K562 (cell line): ENCODE measurements at regions not wholly inside any gene's neighbourhood (a gene's known extent, or its start where the extent isn't known, plus 50 kb on each side); places are given as distances from the start of the nearest gene placed in this dataset.

Source experiments
- ATAC-seq: fragments of 200-7000 bp; cut with Tn5 transposase; 3 replicates; pipeline ENCODE4 v1.9.1; 2020; ENCODE audit warnings: moderate library complexity
- BruUV-seq: library from RNA; stranded (reverse); fragments of 400-500 nt; replicated peaks from 2 replicates; lab custom pipeline; 2021; lab: Mats Ljungman, UMichigan
- CTCF ChIA-PET: fragments of 300-600 bp; formaldehyde crosslinking; extraction: SDS; loops from one replicate; lab custom pipeline; 2021; ENCODE audit warnings: low intra/inter-chr PET ratio; lab: Yijun Ruan, JAX
- POLR2A ChIA-PET: fragments of 300-600, 350-650 bp; sonication (Branson Sonifier 250); formaldehyde crosslinking; extraction: SDS; loops from one replicate; lab custom pipeline; 2021; ENCODE audit warnings: antibody characterized with exemption, inconsistent platforms; lab: Yijun Ruan, JAX
- DNase-seq, 4 experiments: peaks; one replicate each; pipeline versions ENCODE4 v3.0.0 to v3.0.0-alpha.2; 2011 to 2018; ENCODE audit warnings: low spot score in 3 of 4, mixed read lengths in 3 of 4; ENCODE audit errors: extremely low read depth in 1 of 4
- FAIRE-seq: peaks from 2 replicates; lab custom pipeline; 2011; peaks lifted over from hg19 to GRCh38; lab: Jason Lieb, UNC
- H2AFZ ChIP-seq: 2 replicates; pipeline ENCODE4 v1.6.0; 2011; ENCODE audit warnings: low read depth, low read length, control low read depth, inconsistent platforms
- H3K27ac ChIP-seq: fragments of 200-600 bp; 3 replicates; pipeline ENCODE4 v1.8.0; 2011; ENCODE audit warnings: low read depth, mild to moderate bottlenecking, control low read depth, inconsistent platforms, low read length, moderate library complexity, mixed read lengths; ENCODE audit errors: extremely low read depth
- H3K27me3 ChIP-seq, 2 experiments: fragments of 300-600 bp in 1 of 2; 2 replicates in 1 of 2; 3 replicates in 1 of 2; pipeline versions ENCODE4 v1.6.0 to v1.8.0; 2011; ENCODE audit warnings: inconsistent platforms in 2 of 2, low read length in 2 of 2, mild to moderate bottlenecking in 1 of 2, mixed read lengths in 1 of 2, moderate library complexity in 1 of 2; ENCODE audit not compliant: control insufficient read depth in 2 of 2, insufficient read depth in 2 of 2
- H3K36me3 ChIP-seq: fragments of 300-600 bp; 3 replicates; pipeline ENCODE4 v1.8.0; 2011; ENCODE audit warnings: mild to moderate bottlenecking, low read length, inconsistent platforms; ENCODE audit not compliant: control insufficient read depth, insufficient read depth
- H3K4me1 ChIP-seq, 2 experiments: fragments of 200-600 bp in 1 of 2; replicated peaks in 1 of 2; 2 replicates in 1 of 2; 3 replicates in 1 of 2; pipeline versions ENCODE4 v1.5.1 to v1.8.0; 2011; ENCODE audit warnings: inconsistent platforms in 2 of 2, low read length in 2 of 2, mild to moderate bottlenecking in 1 of 2, mixed read lengths in 1 of 2, moderate library complexity in 1 of 2; ENCODE audit not compliant: control insufficient read depth in 2 of 2, insufficient read depth in 2 of 2
- H3K4me2 ChIP-seq: 2 replicates; pipeline ENCODE4 v1.6.1; 2011; ENCODE audit warnings: low read length, control low read depth, inconsistent platforms, mixed read lengths; ENCODE audit not compliant: insufficient read depth
- H3K4me3 ChIP-seq: fragments of 200-600 bp; sonication (generic), shearing (Covaris generic); 2 replicates; pipeline ENCODE4 v1.5.1; 2016; ENCODE audit warnings: control low read depth, inconsistent platforms
- H3K79me2 ChIP-seq: fragments of 200-600 bp; 3 replicates; pipeline ENCODE4 v1.8.0; 2011; ENCODE audit warnings: low read length, inconsistent platforms; ENCODE audit not compliant: control insufficient read depth, insufficient read depth
- H3K9ac ChIP-seq, 2 experiments: 2 replicates each; pipeline versions ENCODE4 v1.6.0 to v1.6.1; 2011; ENCODE audit warnings: low read depth in 2 of 2, low read length in 2 of 2, control low read depth in 1 of 2, inconsistent platforms in 1 of 2, mild to moderate bottlenecking in 1 of 2, mixed read lengths in 1 of 2; ENCODE audit not compliant: insufficient read depth in 1 of 2
- H3K9me1 ChIP-seq: one replicate; pipeline ENCODE4 v1.6.0; 2011; ENCODE audit warnings: inconsistent platforms, mild to moderate bottlenecking, low read length, moderate library complexity; ENCODE audit not compliant: control insufficient read depth, insufficient read depth
- H3K9me3 ChIP-seq: replicated peaks from 2 replicates; pipeline ENCODE4 v1.5.1; 2011; ENCODE audit warnings: low read depth, low read length, inconsistent platforms; ENCODE audit not compliant: control insufficient read depth, insufficient read depth
- H4K20me1 ChIP-seq: replicated peaks from 2 replicates; pipeline ENCODE4 v1.6.1; 2011; ENCODE audit warnings: low read length, inconsistent platforms, mixed read lengths; ENCODE audit not compliant: control insufficient read depth, insufficient read depth
- ATF3 ChIP-seq, 2 experiments: fragments of 450-650 bp in 1 of 2; sonication (generic) in 1 of 2; formaldehyde crosslinking in 1 of 2; IDR thresholded peaks in 1 of 2; conservative IDR thresholded peaks in 1 of 2; 2 replicates each; pipeline versions ENCODE4 v1.6.1 to v1.8.1; 2016 to 2023; ENCODE audit warnings: mild to moderate bottlenecking in 2 of 2, moderate library complexity in 2 of 2, inconsistent platforms in 1 of 2, missing genetic modification reagents in 1 of 2
- GTF2A2 ChIP-seq: IDR thresholded peaks from 2 replicates; pipeline ENCODE4 v1.6.1; 2016; ENCODE audit warnings: mild to moderate bottlenecking, missing genetic modification characterization, missing compliant biosample characterization
- HNRNPH1 ChIP-seq: fragments of 200-400 bp; formaldehyde crosslinking; optimal IDR thresholded peaks from 2 replicates; pipeline ENCODE3; 2017; ENCODE audit warnings: low read depth, mild to moderate bottlenecking, low read length, moderate library complexity
- KLF16 ChIP-seq: IDR thresholded peaks from 2 replicates; pipeline ENCODE4 v1.6.1; 2016; ENCODE audit warnings: antibody characterized with exemption
- PREB ChIP-seq: sonication (generic); formaldehyde crosslinking; IDR thresholded peaks from 2 replicates; pipeline ENCODE4 v1.8.1; 2023; ENCODE audit warnings: mild to moderate bottlenecking, missing genetic modification reagents
- RBM34 ChIP-seq: fragments of 200-400 bp; formaldehyde crosslinking; IDR thresholded peaks from 2 replicates; pipeline ENCODE4 v1.6.1; 2018; ENCODE audit warnings: low read length, borderline replicate concordance; ENCODE audit not compliant: insufficient read depth
- SUPT5H ChIP-seq: fragments of 450-650 bp; IDR thresholded peaks from 2 replicates; pipeline ENCODE4 v1.6.1; 2016
- TRIM25 ChIP-seq: fragments of 450-650 bp; IDR thresholded peaks from 2 replicates; pipeline ENCODE4 v1.7.0; 2016; ENCODE audit warnings: borderline replicate concordance
- ZNF124 ChIP-seq: sonication (generic); formaldehyde crosslinking; IDR thresholded peaks from 2 replicates; pipeline ENCODE4 v1.8.1; 2022; ENCODE audit warnings: missing genetic modification reagents
- ZNF212 ChIP-seq: fragments of 450-650 bp; formaldehyde crosslinking; IDR thresholded peaks from 2 replicates; pipeline ENCODE4 v1.4.0; 2020; ENCODE audit warnings: mild to moderate bottlenecking
- ZNF280A ChIP-seq: fragments of 450-650 bp; IDR thresholded peaks from 2 replicates; pipeline ENCODE4 v1.6.1; 2018; ENCODE audit warnings: mild to moderate bottlenecking, low read depth; ENCODE audit not compliant: partially characterized antibody
- ZNF316 ChIP-seq: fragments of 450-650 bp; IDR thresholded peaks from 2 replicates; pipeline ENCODE4 v1.6.1; 2016
- WGBS: fragments of 100-300 bp; shearing (Covaris generic); methylation state at CpG from one replicate; pipeline ENCODE4 v1.1.6; 2016; ENCODE audit warnings: low coverage, mixed read lengths; ENCODE audit not compliant: insufficient coverage; ENCODE audit errors: missing lambda C conversion rate; 5-methylcytosine and 5-hydroxymethylcytosine counted together
- in situ Hi-C: fragments of 300-500 bp; cut with MboI; formaldehyde crosslinking; loops from 4 replicates; pipeline ENCODE4 v1.15.0; 2018; ENCODE audit warnings: inconsistent platforms, mixed read lengths
- intact Hi-C: fragments of 100-400 bp; cut with micrococcal nuclease; formaldehyde crosslinking; loops from 2 replicates; pipeline ENCODE4 v1.14.2; 2022

- no peak for TF ChIP-seq SUPT5H
- no peak for TF ChIP-seq ATF3 (IDR thresholded peaks at IDR 0.05)
- no peak for TF ChIP-seq ATF3 (CRISPR knock-in tag; conservative IDR thresholded peaks at IDR 0.05)
- TF ChIP-seq, all 486 proteins: peak for 0
- in situ Hi-C loops (no loop called here), intact Hi-C loops (no loop called here)
- WGBS, result 3% methylated on average over 3 of the region's 3 CpGs
- Histone ChIP-seq H3K36me3 (no peaks in the 10 kb centered on the region), H3K9me3 (no peaks in the 10 kb centered on the region), H3K4me1 (no peaks in the 10 kb centered on the region), H2AFZ (no peak overlapping the region), H3K4me3 (no peak overlapping the region), H4K20me1 (no peaks in the 10 kb centered on the region), H3K27me3 (no peaks in the 10 kb centered on the region), H3K4me2 (no peak overlapping the region), H3K79me2 (no peaks in the 10 kb centered on the region), H3K27ac (no peak overlapping the region), H3K9me1 (no peaks in the 10 kb centered on the region), H3K9ac (no peak overlapping the region)
- FAIRE-seq, result no peak
- ChIA-PET CTCF (no interaction called here), POLR2A (no interaction called here)
- ATAC-seq, result no peak
- DNase-seq, result no peak
- BruUV-seq, result no TSS peak
Observed at GRCh38 chr5:166486348-166486747, 1805.1 kb upstream of the WWC1 start.

GRCh38 chr5:166488560-166488959 lies 1802.9 kb upstream of the WWC1 start:
- intact Hi-C loops (no loop called here), in situ Hi-C loops (no loop called here)
- no peak for DNase-seq
- ChIA-PET POLR2A (no interaction called here), CTCF (no interaction called here)
- Histone ChIP-seq H3K9ac (no peak overlapping the region), H3K27ac (no peak overlapping the region), H3K9me3 (no peaks in the 10 kb centered on the region), H3K27me3 (no peaks in the 10 kb centered on the region), H2AFZ (no peak overlapping the region), H3K4me2 (no peak overlapping the region), H3K9me1 (no peaks in the 10 kb centered on the region), H3K4me1 (no peaks in the 10 kb centered on the region), H3K79me2 (no peaks in the 10 kb centered on the region), H4K20me1 (no peaks in the 10 kb centered on the region), H3K4me3 (no peak overlapping the region), H3K36me3 (no peaks in the 10 kb centered on the region)
- no peak for ATAC-seq
- 7% methylated on average over 3 of the region's 3 CpGs for WGBS
- no TSS peak for BruUV-seq
- no peak for FAIRE-seq
- TF ChIP-seq ZNF316 (no peak), ZNF212 (CRISPR knock-in tag) (no peak), KLF16 (no peak), RBM34 (no peak), HNRNPH1 (no peak), GTF2A2 (no peak), PREB (CRISPR knock-in tag) (no peak), ZNF280A (no peak), ZNF124 (CRISPR knock-in tag) (no peak), TRIM25 (no peak)
